Keratinocyte (primary cell): ENCODE measurements at regions not wholly inside any gene's neighbourhood (a gene's known extent, or its start where the extent isn't known, plus 50 kb on each side); places are given as distances from the start of the nearest gene placed in this dataset.

Experiments
- CTCF ChIP-seq, 3 experiments: IDR thresholded peaks in 1 of 3; conservative IDR thresholded peaks in 1 of 3; optimal IDR thresholded peaks in 1 of 3; 2 replicates in 2 of 3; 3 replicates in 1 of 3; pipeline versions ENCODE3 to v1.5.1; 2011; ENCODE audit warnings: low read length in 3 of 3, mild to moderate bottlenecking in 3 of 3, moderate library complexity in 2 of 3, control low read depth in 1 of 3, inconsistent platforms in 1 of 3; ENCODE audit not compliant: insufficient read depth in 2 of 3; ENCODE audit errors: extremely low read depth in 1 of 3
- EZH2 ChIP-seq: IDR thresholded peaks from one replicate; pipeline ENCODE4 v1.6.1; 2012; ENCODE audit warnings: inconsistent platforms, mild to moderate bottlenecking, low read length, moderate library complexity

- no peak for TF ChIP-seq CTCF (optimal IDR thresholded peaks at IDR 0.05 in 1 of 3, IDR thresholded peaks at IDR 0.05 in 1 of 3, conservative IDR thresholded peaks at IDR 0.05 in 1 of 3; ENCODE audit: extremely low read depth in 1 of 3, insufficient read depth in 2 of 3, low read length in 3 of 3)
- no peak for TF ChIP-seq EZH2
Measured at GRCh38 chr2:207260947-207261346, 95.2 kb upstream of the KLF7 start.
